Renal cortex interstitium (tissue), 11 donors: ENCODE measurements at regions not wholly inside any gene's neighbourhood (a gene's known extent, or its start where the extent isn't known, plus 50 kb on each side); places are given as distances from the start of the nearest gene placed in this dataset.

Experiments
- DNase-seq, 11 donors: peaks; one replicate each; pipeline ENCODE4 v3.0.0-alpha.2; 2013; ENCODE audit warnings: low read depth in 9 of 11, low spot score in 4 of 11; ENCODE audit errors: extremely low read depth in 1 of 11

- DNase-seq = no peak
These were observed 820.8 kb upstream of the MAP3K7 start for GRCh38 chr6:91407706-91408105.

GRCh38 chr6:91392951-91393350 lies 806.1 kb upstream of the MAP3K7 start:
- no peak for DNase-seq

- no peak for DNase-seq
These were observed 800.6 kb upstream of the MAP3K7 start for GRCh38 chr6:91387290-91388059.

DNA sequence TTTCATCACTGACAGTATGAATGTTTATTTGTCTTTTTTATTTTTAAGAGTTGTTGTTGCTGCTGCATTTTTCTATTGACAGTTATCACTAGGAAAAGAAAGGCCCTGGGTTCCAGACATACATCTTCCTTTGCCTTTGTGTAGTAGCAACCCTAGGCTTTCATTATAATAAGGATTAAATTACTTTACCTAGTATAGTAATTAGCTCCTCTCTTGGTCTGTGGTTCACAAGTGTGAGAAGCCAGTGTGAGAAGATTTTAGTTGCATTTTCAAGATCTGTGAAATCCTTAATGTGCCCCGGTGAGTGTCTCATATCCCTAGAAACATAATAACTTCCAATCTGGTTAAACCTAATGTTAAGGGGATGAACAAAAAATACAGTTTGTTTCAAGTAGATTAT lies 799.3 kb upstream of the MAP3K7 start:
- DNase-seq = no peak

DNA sequence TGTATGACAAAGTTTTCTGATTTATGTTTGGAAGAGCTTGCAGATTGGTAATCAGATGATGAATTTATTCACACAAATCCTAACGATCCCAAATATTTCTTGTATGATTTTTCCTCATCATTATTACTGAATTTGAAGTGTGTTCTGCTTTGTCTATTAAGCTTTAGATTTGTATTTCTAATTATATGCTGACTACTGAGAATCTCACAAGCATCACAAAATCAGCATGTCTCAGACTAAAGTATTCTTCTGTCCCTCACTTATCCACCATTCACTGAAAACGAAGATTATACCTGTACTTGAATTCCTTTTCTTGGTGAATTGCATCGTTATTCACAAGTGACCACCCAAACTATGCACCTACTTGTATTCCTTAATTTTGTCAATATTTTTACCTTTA lies 796.3 kb upstream of the MAP3K7 start:
- DNase-seq = no peak

GRCh38 chr6:91376686-91377085 lies 789.8 kb upstream of the MAP3K7 start:
- no peak for DNase-seq

DNA sequence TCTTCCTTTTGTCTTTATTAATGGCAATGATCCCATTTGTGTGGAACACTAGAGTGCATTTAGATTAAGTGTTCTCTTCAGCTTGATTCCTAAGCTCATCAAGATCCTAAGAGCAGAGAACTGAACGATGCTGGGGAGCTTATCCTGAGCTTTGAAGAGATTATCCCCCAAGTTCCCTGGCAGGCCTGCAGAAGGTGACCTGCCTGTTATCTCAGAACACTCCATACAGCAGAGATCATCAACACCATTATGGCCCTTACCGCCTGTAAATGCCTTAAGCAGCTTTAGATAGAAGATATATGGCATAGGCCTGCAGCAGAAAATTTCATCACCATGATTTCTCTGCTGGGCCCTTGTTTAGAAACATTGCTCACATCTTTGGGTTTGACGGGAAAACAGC lies 779.9 kb upstream of the MAP3K7 start:
- DNase-seq = no peak

DNA sequence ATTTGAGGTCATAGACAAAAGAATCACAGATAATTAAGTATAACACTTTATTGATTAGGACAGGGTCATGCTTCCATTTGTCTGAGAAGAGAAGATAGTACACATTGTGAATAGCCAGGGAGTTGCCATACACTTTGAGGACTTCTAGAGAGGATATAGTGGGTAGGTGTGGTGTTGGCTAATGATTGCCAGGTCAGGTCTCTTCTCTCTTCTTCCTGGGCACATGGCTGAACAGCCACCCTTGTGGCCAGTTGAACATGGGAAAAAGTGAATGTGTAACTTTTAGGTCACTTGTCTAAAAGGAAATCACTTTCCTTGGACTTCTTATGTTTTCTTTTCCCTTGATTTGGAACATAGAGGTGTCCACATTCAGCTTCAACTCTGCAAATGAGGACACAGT lies 772.1 kb upstream of the MAP3K7 start:
- DNase-seq = no peak

GRCh38 chr6:91352878-91353277 lies 766.0 kb upstream of the MAP3K7 start:
- DNase-seq = peak in 1 of 11 donors; percentile 6

DNA sequence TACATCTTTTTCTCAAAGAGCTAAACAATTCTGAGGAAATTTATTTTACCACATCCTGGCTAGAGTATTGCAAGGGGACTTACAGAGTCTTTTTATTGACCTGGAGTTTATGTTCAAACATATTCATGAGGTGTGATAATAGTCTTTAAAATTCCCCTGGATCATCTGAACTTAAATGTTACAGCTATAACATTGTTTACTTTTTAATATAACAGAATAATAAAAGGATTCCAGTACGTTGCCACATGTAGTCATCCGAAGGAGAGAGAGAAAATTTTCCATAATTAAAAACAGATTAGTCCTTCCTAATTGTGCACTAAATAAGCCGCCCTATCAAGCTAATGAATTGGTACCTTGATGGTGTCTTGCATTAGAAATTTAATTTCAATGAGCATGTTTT lies 765.4 kb upstream of the MAP3K7 start:
- no peak for DNase-seq

DNA sequence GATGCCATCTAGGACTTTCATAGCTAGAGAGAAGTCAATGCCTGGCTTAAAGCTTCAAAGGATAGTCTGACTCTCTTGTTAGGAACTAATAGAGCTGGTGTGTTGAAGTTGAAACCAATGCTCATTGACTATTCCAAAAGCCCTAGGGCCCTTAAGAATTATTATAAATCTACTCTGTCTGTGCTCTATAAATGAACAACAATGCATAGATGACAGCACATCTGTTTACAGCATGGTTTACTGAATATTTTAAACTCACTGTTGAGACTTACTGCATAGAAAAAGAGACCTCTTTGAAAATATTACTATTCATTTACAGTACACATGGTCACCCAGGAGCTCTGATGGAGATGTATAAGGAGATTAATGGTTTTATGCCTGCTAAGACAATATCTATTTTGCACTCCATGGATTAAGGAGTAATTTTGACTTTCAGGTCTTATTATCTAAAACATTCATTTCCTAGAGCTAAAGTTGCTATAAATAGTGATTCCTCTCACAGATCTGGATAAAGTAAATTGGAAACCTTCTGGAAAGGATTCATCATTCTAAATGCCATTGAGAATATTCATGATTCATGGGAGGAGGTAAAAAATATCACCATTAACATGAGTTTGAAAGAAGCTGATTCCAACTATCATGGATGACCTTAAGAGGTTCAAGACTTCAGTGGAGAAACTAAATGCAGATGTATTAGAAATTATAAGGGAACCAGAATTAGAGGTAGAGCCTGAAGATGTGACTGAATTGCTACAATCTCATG lies 763.5 kb upstream of the MAP3K7 start:
- DNase-seq = no peak

DNA sequence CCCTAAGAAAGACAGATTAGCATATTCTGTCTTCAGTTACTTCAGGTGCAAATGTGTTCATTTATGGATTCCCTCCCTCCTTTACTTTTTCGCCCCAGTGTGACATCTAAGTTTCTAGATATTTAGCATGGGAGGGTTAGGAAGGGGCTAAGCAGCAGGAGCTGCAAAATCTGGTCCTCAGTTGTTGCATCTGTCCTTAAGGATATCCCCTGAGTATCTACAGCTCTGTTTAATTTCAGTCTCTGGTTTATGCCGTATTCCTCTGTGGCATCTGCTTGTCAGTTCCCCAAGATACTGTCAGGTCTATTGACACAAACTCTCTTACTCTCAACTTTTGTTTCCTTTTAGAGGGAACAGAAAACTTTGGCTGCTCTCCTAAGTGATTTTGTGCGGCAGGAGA lies 754.6 kb upstream of the MAP3K7 start:
- DNase-seq = no peak

GRCh38 chr6:91340896-91341395 lies 754.1 kb upstream of the MAP3K7 start:
- DNase-seq = no peak

- no peak for DNase-seq
These were observed 751.1 kb upstream of the MAP3K7 start for GRCh38 chr6:91337967-91338366.

DNA sequence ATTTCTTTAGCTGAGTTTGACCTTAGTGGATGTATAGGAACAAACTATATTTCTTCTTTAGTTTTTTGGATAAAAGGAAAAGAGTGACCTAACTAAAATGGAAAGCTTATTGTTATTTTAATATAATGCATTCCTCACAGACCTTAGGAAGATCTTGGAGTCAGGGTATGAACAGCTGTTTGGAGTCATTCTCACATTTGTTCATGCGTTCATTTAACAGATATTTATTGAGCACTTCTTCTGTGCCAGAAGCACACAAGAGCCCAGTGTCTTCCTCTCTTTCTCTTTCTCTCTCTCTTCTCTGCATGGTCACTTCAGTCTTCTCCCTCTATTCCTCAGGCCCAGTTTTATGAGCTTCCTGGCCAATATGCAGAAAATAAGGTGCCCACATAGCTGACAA lies 744.0 kb upstream of the MAP3K7 start:
- no peak for DNase-seq

DNA sequence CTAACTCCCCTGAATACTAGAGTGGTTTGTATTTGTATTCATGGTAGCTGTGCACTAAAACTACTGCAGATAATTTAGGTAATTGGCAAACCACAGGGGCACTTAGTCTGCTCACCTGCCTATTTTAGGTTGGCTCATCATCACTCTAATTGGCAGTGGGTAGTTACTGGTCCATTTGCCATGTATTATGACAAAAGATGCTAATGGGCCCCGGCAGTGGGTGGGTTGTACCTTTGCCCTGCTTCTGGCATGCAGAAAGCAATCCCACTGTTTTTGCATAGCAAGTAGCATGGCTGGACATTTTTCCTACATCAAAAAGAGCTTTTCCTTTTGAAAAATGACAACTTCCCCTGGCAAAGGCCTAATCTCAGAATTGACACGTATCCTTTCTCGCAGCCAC lies 741.4 kb upstream of the MAP3K7 start:
- no peak for DNase-seq

DNA sequence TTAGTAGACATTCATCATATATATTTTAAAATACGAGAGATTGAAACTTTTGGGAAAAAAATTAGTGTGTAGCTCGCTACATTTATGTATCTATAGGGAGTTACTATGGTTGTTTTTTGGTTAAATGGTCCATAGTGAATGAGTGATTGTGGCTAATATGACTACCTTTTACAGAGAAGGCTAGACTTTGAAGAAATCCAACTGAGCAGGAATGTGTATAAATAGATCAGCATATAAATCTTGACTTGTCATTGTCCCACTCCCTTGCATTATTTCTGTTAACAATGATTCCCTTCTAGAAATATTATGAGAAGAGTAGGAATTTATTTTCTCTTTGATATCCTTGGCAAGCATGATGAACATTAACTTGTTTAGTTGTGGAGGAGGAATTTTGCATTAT lies 737.8 kb upstream of the MAP3K7 start:
- DNase-seq = no peak

- no peak for DNase-seq
These were observed 731.1 kb upstream of the MAP3K7 start for GRCh38 chr6:91317984-91318383.

GRCh38 chr6:91317247-91317835 lies 730.5 kb upstream of the MAP3K7 start:
- DNase-seq = no peak

GRCh38 chr6:91310178-91310577 lies 723.3 kb upstream of the MAP3K7 start:
- no peak for DNase-seq
